WERI-Rb-1 (cell line): ENCODE measurements at regions not wholly inside any gene's neighbourhood (a gene's known extent, or its start where the extent isn't known, plus 50 kb on each side); places are given as distances from the start of the nearest gene placed in this dataset.

Source experiments
- DNase-seq: peaks from one replicate; pipeline ENCODE4 v3.0.0-alpha.2; 2020
- H3K27ac ChIP-seq: fragments of 250-450 bp; sonication (Bioruptor Pico); 2 replicates; pipeline ENCODE4 v1.5.1; 2020; ENCODE audit warnings: mild to moderate bottlenecking, moderate library complexity
- H3K27me3 ChIP-seq: fragments of 250-450 bp; sonication (Bioruptor Pico); 2 replicates; pipeline ENCODE4 v1.5.1; 2021; ENCODE audit warnings: mild to moderate bottlenecking, low read depth, moderate library complexity; ENCODE audit not compliant: insufficient read depth, severe bottlenecking
- H3K36me3 ChIP-seq: fragments of 250-450 bp; sonication (Bioruptor Pico); 2 replicates; pipeline ENCODE4 v1.5.1; 2020; ENCODE audit warnings: mild to moderate bottlenecking, moderate library complexity
- H3K4me3 ChIP-seq: 2 replicates; pipeline ENCODE4 v1.5.1; 2011; ENCODE audit warnings: low read depth, mild to moderate bottlenecking, control low read depth, low read length
- H3K9me3 ChIP-seq: fragments of 250-450 bp; sonication (Bioruptor Pico); 2 replicates; pipeline ENCODE4 v1.5.1; 2021; ENCODE audit warnings: mild to moderate bottlenecking, moderate library complexity; ENCODE audit not compliant: severe bottlenecking
- TF ChIP-seq, protein P1 (sequence below): IDR thresholded peaks from 2 replicates; pipeline ENCODE4 v1.5.1; 2011; ENCODE audit warnings: low read depth, mild to moderate bottlenecking, control low read depth, inconsistent platforms, low read length

DNA sequence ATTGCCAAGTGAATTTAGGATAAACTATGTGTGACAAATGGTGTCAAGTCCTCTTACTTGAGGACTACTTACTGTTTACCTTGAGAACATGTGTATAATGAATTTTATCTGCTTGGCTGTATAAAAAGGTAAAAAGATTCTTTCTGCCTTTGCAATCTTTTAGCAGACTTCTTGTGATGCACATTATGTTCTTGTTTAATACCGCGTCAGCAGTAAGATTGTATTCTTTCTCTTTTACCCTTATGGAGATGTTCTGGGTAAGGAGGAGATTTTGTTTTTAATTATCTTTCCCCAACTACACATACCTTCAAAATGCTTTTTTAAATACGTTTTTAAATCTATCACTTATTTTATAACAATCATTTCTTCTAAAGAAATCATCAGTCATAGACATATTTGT is 1166.4 kb upstream of the CNTN5 start:
- Histone ChIP-seq H3K9me3 (no peaks in the 10 kb centered on the region), H3K4me3 (no peak overlapping the region), H3K27ac (no peak overlapping the region), H3K36me3 (no peaks in the 10 kb centered on the region), H3K27me3 (no peaks in the 10 kb centered on the region)
- TF ChIP-seq, protein P1, sequence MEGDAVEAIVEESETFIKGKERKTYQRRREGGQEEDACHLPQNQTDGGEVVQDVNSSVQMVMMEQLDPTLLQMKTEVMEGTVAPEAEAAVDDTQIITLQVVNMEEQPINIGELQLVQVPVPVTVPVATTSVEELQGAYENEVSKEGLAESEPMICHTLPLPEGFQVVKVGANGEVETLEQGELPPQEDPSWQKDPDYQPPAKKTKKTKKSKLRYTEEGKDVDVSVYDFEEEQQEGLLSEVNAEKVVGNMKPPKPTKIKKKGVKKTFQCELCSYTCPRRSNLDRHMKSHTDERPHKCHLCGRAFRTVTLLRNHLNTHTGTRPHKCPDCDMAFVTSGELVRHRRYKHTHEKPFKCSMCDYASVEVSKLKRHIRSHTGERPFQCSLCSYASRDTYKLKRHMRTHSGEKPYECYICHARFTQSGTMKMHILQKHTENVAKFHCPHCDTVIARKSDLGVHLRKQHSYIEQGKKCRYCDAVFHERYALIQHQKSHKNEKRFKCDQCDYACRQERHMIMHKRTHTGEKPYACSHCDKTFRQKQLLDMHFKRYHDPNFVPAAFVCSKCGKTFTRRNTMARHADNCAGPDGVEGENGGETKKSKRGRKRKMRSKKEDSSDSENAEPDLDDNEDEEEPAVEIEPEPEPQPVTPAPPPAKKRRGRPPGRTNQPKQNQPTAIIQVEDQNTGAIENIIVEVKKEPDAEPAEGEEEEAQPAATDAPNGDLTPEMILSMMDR = no peak
- no peak for DNase-seq

DNA sequence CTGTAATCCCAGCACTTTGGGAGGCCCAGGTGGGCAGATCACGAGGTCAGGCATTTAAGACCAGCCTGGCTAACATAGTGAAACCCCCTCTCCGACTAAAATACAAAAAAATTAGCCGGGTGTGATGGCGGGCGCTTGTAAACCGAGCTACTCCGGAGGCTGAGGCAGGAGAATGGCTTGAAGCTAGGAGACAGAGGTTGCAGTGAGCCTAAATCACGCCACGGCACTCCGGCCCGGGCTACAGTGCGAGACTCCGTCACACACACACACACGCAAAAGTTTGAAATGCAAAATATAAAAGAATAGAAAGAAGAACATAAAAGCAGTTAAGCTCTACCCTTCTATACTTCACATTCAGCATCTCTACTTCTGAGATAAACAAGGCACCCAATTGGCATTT is 1165.9 kb upstream of the CNTN5 start:
- TF ChIP-seq, protein P1 = no peak
- Histone ChIP-seq H3K27me3 (no peaks in the 10 kb centered on the region), H3K4me3 (no peak overlapping the region), H3K27ac (no peak overlapping the region), H3K9me3 (no peaks in the 10 kb centered on the region), H3K36me3 (no peaks in the 10 kb centered on the region)
- no peak for DNase-seq

DNA sequence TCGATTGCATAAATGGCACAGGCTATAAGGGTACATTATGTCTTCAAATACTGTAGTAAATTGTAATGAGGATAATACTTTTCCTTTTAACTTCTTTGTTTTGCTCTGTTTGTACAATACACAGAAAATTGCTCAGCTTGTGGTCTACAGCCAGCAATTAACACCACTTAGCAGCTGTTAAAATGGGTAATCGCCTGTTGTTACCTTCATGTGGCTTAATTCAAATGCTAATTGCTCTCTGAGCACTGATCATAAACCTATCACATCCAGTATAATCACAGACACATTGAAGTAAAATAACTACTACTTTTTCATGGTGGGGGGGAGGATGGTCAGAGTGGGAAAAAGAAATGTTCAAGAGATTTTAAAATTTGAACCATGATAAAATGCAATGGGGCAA is 1164.1 kb upstream of the CNTN5 start:
- H3K27ac ChIP-seq = no peak overlapping the region
- no peak for DNase-seq
- H3K27me3 ChIP-seq = no peaks in the 10 kb centered on the region
- no peaks in the 10 kb centered on the region for H3K36me3 ChIP-seq
- TF ChIP-seq, protein P1 = no peak
- no peak overlapping the region for H3K4me3 ChIP-seq
- H3K9me3 ChIP-seq = no peaks in the 10 kb centered on the region

DNA sequence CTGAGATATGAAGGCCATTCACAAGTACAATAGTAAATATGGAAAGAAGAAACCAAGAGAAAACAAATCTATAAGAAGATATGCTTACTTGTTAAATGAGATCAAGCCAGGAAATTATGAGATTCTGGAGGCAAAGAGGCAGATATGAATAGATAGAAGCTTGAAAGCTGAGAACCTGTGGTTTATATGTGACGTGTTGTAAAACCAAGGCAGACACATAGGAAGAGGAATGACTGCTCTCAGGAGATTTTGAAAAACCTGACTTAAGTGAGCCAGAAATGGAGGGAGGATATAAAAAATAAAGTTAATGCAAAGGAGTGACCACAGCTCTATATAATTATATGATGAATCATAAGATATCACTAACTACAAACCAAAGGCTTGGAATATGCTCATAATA is 1160.5 kb upstream of the CNTN5 start:
- Histone ChIP-seq H3K9me3 (no peaks in the 10 kb centered on the region), H3K27ac (no peak overlapping the region), H3K36me3 (no peaks in the 10 kb centered on the region), H3K4me3 (no peak overlapping the region), H3K27me3 (no peaks in the 10 kb centered on the region)
- TF ChIP-seq, protein P1 = no peak
- DNase-seq = no peak

DNA sequence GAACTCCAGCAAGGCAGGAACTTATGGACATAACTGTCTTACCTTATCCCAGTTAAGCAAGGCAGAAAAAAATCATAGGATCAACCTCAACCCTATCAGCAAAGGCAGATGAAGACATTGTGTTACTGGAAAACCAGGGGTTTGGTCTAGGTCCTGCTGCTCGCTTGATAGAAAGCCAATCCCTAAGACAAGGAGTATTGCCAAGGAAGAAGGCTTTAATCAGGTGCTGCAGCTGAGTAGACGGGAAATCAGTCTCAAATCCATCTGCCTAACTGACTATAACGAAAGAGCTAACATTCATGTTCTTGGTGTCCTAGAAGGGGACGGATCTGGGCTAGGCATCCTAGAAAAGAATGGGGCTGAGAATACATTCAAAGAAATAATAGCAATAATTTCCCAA is 1158.7 kb upstream of the CNTN5 start:
- no peaks in the 10 kb centered on the region for H3K27me3 ChIP-seq
- no peaks in the 10 kb centered on the region for H3K36me3 ChIP-seq

More for the DNA sequence above, 1158.7 kb upstream of the CNTN5 start:
- Histone ChIP-seq H3K27ac (no peak overlapping the region), H3K4me3 (no peak overlapping the region), H3K9me3 (no peaks in the 10 kb centered on the region)
- TF ChIP-seq, protein P1 = no peak
- no peak for DNase-seq
